HCT116 (cell line): ENCODE measurements at regions not wholly inside any gene's neighbourhood (a gene's known extent, or its start where the extent isn't known, plus 50 kb on each side); places are given as distances from the start of the nearest gene placed in this dataset.

Source experiments
- ATAC-seq: fragments of 200-7000 bp; cut with Tn5 transposase; 2 replicates; pipeline ENCODE4 v1.9.1; 2020; ENCODE audit warnings: mild to moderate bottlenecking, moderate library complexity
- BruUV-seq: library from RNA; stranded (reverse); fragments of 400-500 nt; replicated peaks from 2 replicates; lab custom pipeline; 2021; lab: Mats Ljungman, UMichigan
- CTCF ChIA-PET: fragments of 300-600 bp; sonication (Branson Sonifier 250); formaldehyde crosslinking; loops from one replicate; lab custom pipeline; 2021; ENCODE audit warnings: antibody characterized with exemption; lab: Charles Lee
- POLR2A ChIA-PET: fragments of 300-600, 350-600 bp; sonication (Branson Sonifier 250); formaldehyde crosslinking; loops from one replicate; lab custom pipeline; 2021; ENCODE audit warnings: antibody characterized with exemption; lab: Charles Lee
- RAD21 ChIA-PET, 2 experiments: fragments of 300-600 bp; sonication (Branson Sonifier 250); formaldehyde crosslinking; loops; one replicate each; lab custom pipeline; 2023; ENCODE audit warnings: low total read pairs in 2 of 2; ENCODE audit not compliant: uncharacterized antibody in 2 of 2, unreplicated experiment in 2 of 2, low non-redundant PET in 1 of 2; lab: Charles Lee
- DNase-seq: peaks from one replicate; pipeline ENCODE4 v3.0.0-alpha.2; 2010; ENCODE audit warnings: low read depth, low spot score
- H2AFZ ChIP-seq: fragments of 200-600 bp; shearing (Covaris generic), sonication (generic); 2 replicates; pipeline ENCODE4 v1.6.1; 2017; ENCODE audit warnings: low read depth, mixed run types, mixed read lengths, antibody characterized with exemption, low read length; ENCODE audit not compliant: poor library complexity, severe bottlenecking
- H3K27ac ChIP-seq: 2 replicates; pipeline ENCODE4 v1.5.1; 2012; ENCODE audit warnings: low read depth, low read length
- H3K27me3 ChIP-seq: fragments of 200-600 bp; sonication (generic); 2 replicates; pipeline ENCODE4 v1.6.1; 2016; ENCODE audit warnings: mixed run types, low read length, mixed read lengths; ENCODE audit not compliant: insufficient read depth
- H3K36me3 ChIP-seq, 2 experiments: fragments of 200-500 bp in 1 of 2; fragments of 200-600 bp in 1 of 2; sonication (Bioruptor generic) in 1 of 2; sonication (generic) in 1 of 2; 2 replicates each; pipeline versions ENCODE4 v1.5.1 to v1.6.1; 2014 to 2016; ENCODE audit warnings: low read length in 2 of 2, inconsistent platforms in 1 of 2, mixed read lengths in 1 of 2, mixed run types in 1 of 2; ENCODE audit not compliant: insufficient read depth in 2 of 2, control insufficient read depth in 1 of 2
- H3K4me1 ChIP-seq, 2 experiments: fragments of 200-600 bp in 1 of 2; sonication (generic) in 1 of 2; 2 replicates each; pipeline versions ENCODE4 v1.5.1 to v1.6.1; 2012 to 2017; ENCODE audit warnings: low read length in 2 of 2, inconsistent platforms in 1 of 2, mild to moderate bottlenecking in 1 of 2, mixed read lengths in 1 of 2, mixed run types in 1 of 2, moderate library complexity in 1 of 2; ENCODE audit not compliant: insufficient read depth in 2 of 2, control insufficient read depth in 1 of 2
- H3K4me2 ChIP-seq: fragments of 200-600 bp; sonication (generic); 2 replicates; pipeline ENCODE4 v1.6.1; 2017; ENCODE audit warnings: mixed run types, low read length, mixed read lengths
- H3K4me3 ChIP-seq, 2 experiments: fragments of 200-600 bp in 1 of 2; sonication (generic) in 1 of 2; replicated peaks in 1 of 2; 2 replicates each; pipeline ENCODE4 v1.5.1; 2011 to 2016; ENCODE audit warnings: low read length in 2 of 2, control low read depth in 1 of 2, low read depth in 1 of 2, mild to moderate bottlenecking in 1 of 2, mixed read lengths in 1 of 2, mixed run types in 1 of 2
- H3K79me2 ChIP-seq: fragments of 200-600 bp; sonication (generic); 2 replicates; pipeline ENCODE4 v1.6.1; 2017; ENCODE audit warnings: mild to moderate bottlenecking, mixed run types, low read length, moderate library complexity, mixed read lengths; ENCODE audit not compliant: insufficient read depth
- H3K9ac ChIP-seq: fragments of 200-600 bp; sonication (generic); 2 replicates; pipeline ENCODE4 v1.6.1; 2016; ENCODE audit warnings: low read length, mixed read lengths
- H3K9me2 ChIP-seq: fragments of 200-600 bp; sonication (generic), shearing (Covaris generic); 2 replicates; pipeline ENCODE4 v1.6.1; 2017; ENCODE audit warnings: mixed run types, mild to moderate bottlenecking, moderate library complexity; ENCODE audit not compliant: insufficient read depth
- H3K9me3 ChIP-seq, 2 experiments: fragments of 200-500 bp in 1 of 2; fragments of 200-600 bp in 1 of 2; sonication (Bioruptor generic) in 1 of 2; sonication (generic) in 1 of 2; 2 replicates each; pipeline ENCODE4 v1.6.1; 2014 to 2017; ENCODE audit warnings: low read length in 2 of 2, mixed read lengths in 2 of 2, inconsistent platforms in 1 of 2, low read depth in 1 of 2, mild to moderate bottlenecking in 1 of 2, mixed run types in 1 of 2, moderate library complexity in 1 of 2; ENCODE audit not compliant: control insufficient read depth in 1 of 2, insufficient read depth in 1 of 2
- H4K20me1 ChIP-seq: fragments of 200-600 bp; sonication (generic), shearing (Covaris generic); 2 replicates; pipeline ENCODE4 v1.6.1; 2017; ENCODE audit warnings: mixed run types, mild to moderate bottlenecking, moderate library complexity; ENCODE audit not compliant: insufficient read depth
- CEBPB ChIP-seq: IDR thresholded peaks from 2 replicates; pipeline ENCODE4 v1.6.1; 2012; ENCODE audit warnings: low read depth
- CTCF ChIP-seq, 3 experiments: fragments of 200-600 bp in 1 of 3; sonication (generic) in 1 of 3; IDR thresholded peaks in 2 of 3; conservative IDR thresholded peaks in 1 of 3; 2 replicates each; pipeline ENCODE4 v1.5.1; 2012 to 2017; ENCODE audit warnings: low read depth in 2 of 3, low read length in 2 of 3, antibody characterized with exemption in 1 of 3, borderline replicate concordance in 1 of 3, control low read depth in 1 of 3, mild to moderate bottlenecking in 1 of 3, mixed read lengths in 1 of 3, mixed run types in 1 of 3, moderate library complexity in 1 of 3; ENCODE audit not compliant: insufficient read depth in 1 of 3
- EGR1 ChIP-seq: IDR thresholded peaks from 2 replicates; pipeline ENCODE4 v1.6.1; 2012; ENCODE audit warnings: low read depth
- ELF1 ChIP-seq: IDR thresholded peaks from 2 replicates; pipeline ENCODE4 v1.6.1; 2012; ENCODE audit warnings: low read depth, borderline replicate concordance
- EZH2 ChIP-seq: fragments of 200-600 bp; sonication (generic); IDR thresholded peaks from 2 replicates; pipeline ENCODE4 v1.6.1; 2017; ENCODE audit warnings: antibody characterized with exemption, mixed run types
- EZH2phosphoT487 ChIP-seq: fragments of 200-600 bp; IDR thresholded peaks from 2 replicates; pipeline ENCODE4 v1.6.1; 2018; ENCODE audit warnings: antibody characterized with exemption, borderline replicate concordance
- FOSL1 ChIP-seq: IDR thresholded peaks from 2 replicates; pipeline ENCODE4 v1.6.1; 2012; ENCODE audit warnings: low read depth
- JUND ChIP-seq: IDR thresholded peaks from 2 replicates; pipeline ENCODE4 v1.6.1; 2012
- POLR2A ChIP-seq: IDR thresholded peaks from 2 replicates; pipeline ENCODE4 v1.7.0; 2011; ENCODE audit warnings: borderline replicate concordance; ENCODE audit not compliant: insufficient read depth, insufficient read length; ENCODE audit errors: extremely low read depth
- POLR2AphosphoS5 ChIP-seq: IDR thresholded peaks from 2 replicates; pipeline ENCODE4 v1.6.1; 2011; ENCODE audit warnings: mild to moderate bottlenecking, low read depth, low read length, moderate library complexity
- RAD21 ChIP-seq: IDR thresholded peaks from 2 replicates; pipeline ENCODE4 v1.6.1; 2012; ENCODE audit warnings: low read depth, mild to moderate bottlenecking
- SP1 ChIP-seq: IDR thresholded peaks from 2 replicates; pipeline ENCODE4 v1.6.1; 2012; ENCODE audit warnings: low read depth
- SRF ChIP-seq: IDR thresholded peaks from 2 replicates; pipeline ENCODE4 v1.6.1; 2012; ENCODE audit warnings: low read depth
- ZFX ChIP-seq: fragments of 450-650 bp; IDR thresholded peaks from 2 replicates; pipeline ENCODE4 v1.6.1; 2017
- intact Hi-C: fragments of 100-400 bp; cut with micrococcal nuclease; formaldehyde crosslinking; loops from 2 replicates; pipeline ENCODE4 v1.10.0; 2022
- TF ChIP-seq, protein P1 (sequence below): IDR thresholded peaks from 2 replicates; pipeline ENCODE4 v1.6.1; 2012
- TF ChIP-seq, protein P2 (sequence below): IDR thresholded peaks from 2 replicates; pipeline ENCODE4 v1.6.1; 2011; ENCODE audit warnings: mild to moderate bottlenecking, low read length, moderate library complexity; ENCODE audit not compliant: insufficient replicate concordance; ENCODE audit errors: extremely low read depth
- TF ChIP-seq, protein P3 (sequence below): IDR thresholded peaks from 2 replicates; pipeline ENCODE4 v1.6.1; 2012
- TF ChIP-seq, protein P4 (sequence below): IDR thresholded peaks from 2 replicates; pipeline ENCODE4 v1.6.1; 2012; ENCODE audit warnings: low read depth

- no peak for ATAC-seq
- Histone ChIP-seq H3K27me3 (no peaks in the 10 kb centered on the region), H4K20me1 (no peaks in the 10 kb centered on the region), H3K9ac (no peak overlapping the region), H3K9me3 (peaks cover 0 to 10% of the 10 kb centered on the region in 2 experiments; a peak in 2 of 4 replicates), H3K4me3 (no peak overlapping the region), H2AFZ (no peak overlapping the region), H3K9me2 (no peaks in the 10 kb centered on the region), H3K4me1 (no peaks in the 10 kb centered on the region), H3K4me2 (no peak overlapping the region), H3K36me3 (no peaks in the 10 kb centered on the region), H3K79me2 (no peaks in the 10 kb centered on the region), H3K27ac (no peak overlapping the region)
- no peak for DNase-seq
- ChIA-PET POLR2A (no interaction called here), RAD21 (no interaction called here), CTCF (no interaction called here)
- intact Hi-C loops = no loop called here
- BruUV-seq = no TSS peak
- TF ChIP-seq SP1 (no peak), SRF (no peak), ELF1 (no peak), EGR1 (no peak), RAD21 (no peak), EZH2phosphoT487 (no peak), FOSL1 (no peak), POLR2A (no peak), JUND (no peak), POLR2AphosphoS5 (no peak), EZH2 (no peak), ZFX (no peak), CEBPB (no peak), CTCF (IDR thresholded peaks at IDR 0.05 in 2 of 3, conservative IDR thresholded peaks at IDR 0.05 in 1 of 3; ENCODE audit: borderline replicate concordance in 1 of 3, insufficient read depth in 1 of 3, low read depth in 2 of 3, low read length in 2 of 3) (no peak)
- TF ChIP-seq, protein P1, sequence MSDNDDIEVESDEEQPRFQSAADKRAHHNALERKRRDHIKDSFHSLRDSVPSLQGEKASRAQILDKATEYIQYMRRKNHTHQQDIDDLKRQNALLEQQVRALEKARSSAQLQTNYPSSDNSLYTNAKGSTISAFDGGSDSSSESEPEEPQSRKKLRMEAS = no peak
- TF ChIP-seq, protein P2, sequence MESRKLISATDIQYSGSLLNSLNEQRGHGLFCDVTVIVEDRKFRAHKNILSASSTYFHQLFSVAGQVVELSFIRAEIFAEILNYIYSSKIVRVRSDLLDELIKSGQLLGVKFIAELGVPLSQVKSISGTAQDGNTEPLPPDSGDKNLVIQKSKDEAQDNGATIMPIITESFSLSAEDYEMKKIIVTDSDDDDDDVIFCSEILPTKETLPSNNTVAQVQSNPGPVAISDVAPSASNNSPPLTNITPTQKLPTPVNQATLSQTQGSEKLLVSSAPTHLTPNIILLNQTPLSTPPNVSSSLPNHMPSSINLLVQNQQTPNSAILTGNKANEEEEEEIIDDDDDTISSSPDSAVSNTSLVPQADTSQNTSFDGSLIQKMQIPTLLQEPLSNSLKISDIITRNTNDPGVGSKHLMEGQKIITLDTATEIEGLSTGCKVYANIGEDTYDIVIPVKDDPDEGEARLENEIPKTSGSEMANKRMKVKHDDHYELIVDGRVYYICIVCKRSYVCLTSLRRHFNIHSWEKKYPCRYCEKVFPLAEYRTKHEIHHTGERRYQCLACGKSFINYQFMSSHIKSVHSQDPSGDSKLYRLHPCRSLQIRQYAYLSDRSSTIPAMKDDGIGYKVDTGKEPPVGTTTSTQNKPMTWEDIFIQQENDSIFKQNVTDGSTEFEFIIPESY = no peak
- TF ChIP-seq, protein P3, sequence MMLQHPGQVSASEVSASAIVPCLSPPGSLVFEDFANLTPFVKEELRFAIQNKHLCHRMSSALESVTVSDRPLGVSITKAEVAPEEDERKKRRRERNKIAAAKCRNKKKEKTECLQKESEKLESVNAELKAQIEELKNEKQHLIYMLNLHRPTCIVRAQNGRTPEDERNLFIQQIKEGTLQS = no peak
- TF ChIP-seq, protein P4, sequence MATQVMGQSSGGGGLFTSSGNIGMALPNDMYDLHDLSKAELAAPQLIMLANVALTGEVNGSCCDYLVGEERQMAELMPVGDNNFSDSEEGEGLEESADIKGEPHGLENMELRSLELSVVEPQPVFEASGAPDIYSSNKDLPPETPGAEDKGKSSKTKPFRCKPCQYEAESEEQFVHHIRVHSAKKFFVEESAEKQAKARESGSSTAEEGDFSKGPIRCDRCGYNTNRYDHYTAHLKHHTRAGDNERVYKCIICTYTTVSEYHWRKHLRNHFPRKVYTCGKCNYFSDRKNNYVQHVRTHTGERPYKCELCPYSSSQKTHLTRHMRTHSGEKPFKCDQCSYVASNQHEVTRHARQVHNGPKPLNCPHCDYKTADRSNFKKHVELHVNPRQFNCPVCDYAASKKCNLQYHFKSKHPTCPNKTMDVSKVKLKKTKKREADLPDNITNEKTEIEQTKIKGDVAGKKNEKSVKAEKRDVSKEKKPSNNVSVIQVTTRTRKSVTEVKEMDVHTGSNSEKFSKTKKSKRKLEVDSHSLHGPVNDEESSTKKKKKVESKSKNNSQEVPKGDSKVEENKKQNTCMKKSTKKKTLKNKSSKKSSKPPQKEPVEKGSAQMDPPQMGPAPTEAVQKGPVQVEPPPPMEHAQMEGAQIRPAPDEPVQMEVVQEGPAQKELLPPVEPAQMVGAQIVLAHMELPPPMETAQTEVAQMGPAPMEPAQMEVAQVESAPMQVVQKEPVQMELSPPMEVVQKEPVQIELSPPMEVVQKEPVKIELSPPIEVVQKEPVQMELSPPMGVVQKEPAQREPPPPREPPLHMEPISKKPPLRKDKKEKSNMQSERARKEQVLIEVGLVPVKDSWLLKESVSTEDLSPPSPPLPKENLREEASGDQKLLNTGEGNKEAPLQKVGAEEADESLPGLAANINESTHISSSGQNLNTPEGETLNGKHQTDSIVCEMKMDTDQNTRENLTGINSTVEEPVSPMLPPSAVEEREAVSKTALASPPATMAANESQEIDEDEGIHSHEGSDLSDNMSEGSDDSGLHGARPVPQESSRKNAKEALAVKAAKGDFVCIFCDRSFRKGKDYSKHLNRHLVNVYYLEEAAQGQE = no peak
Measured at GRCh38 chr13:33480561-33480960, 195.0 kb upstream of the STARD13 start.
